ENCODE measurements at regions not wholly inside any gene's neighbourhood (a gene's known extent, or its start where the extent isn't known, plus 50 kb on each side); places are given as distances from the start of the nearest gene placed in this dataset.

GRCh38 chr13:74204602-74205312 is 70.6 kb upstream of the KLF12 start:
- Histone ChIP-seq H3K9me3 (ENCODE audit: control insufficient read depth in 1 of 2, low read length in 2 of 2) (no peaks in the 10 kb centered on the region), H3K36me3 (ENCODE audit: control insufficient read depth in 1 of 2, insufficient read depth in 2 of 2, low read length in 2 of 2) (no peaks in the 10 kb centered on the region), H3K27ac (ENCODE audit: low read length) (no peak overlapping the region), H3K4me3 (ENCODE audit: low read depth in 1 of 2, low read length in 2 of 2) (no peak overlapping the region), H3K4me1 (ENCODE audit: control insufficient read depth in 1 of 2, insufficient read depth in 2 of 2, low read length in 2 of 2) (no peaks in the 10 kb centered on the region), H3K27me3 (ENCODE audit: low read depth, low read length) (no peaks in the 10 kb centered on the region)

- Histone ChIP-seq H3K36me3 (ENCODE audit: control insufficient read depth in 1 of 2, insufficient read depth in 2 of 2, low read length in 2 of 2) (no peaks in the 10 kb centered on the region), H3K27ac (ENCODE audit: low read length) (no peak overlapping the region), H3K4me1 (ENCODE audit: control insufficient read depth in 1 of 2, insufficient read depth in 2 of 2, low read length in 2 of 2) (no peaks in the 10 kb centered on the region), H3K27me3 (ENCODE audit: low read depth, low read length) (no peaks in the 10 kb centered on the region), H3K4me3 (ENCODE audit: low read depth in 1 of 2, low read length in 2 of 2) (no peak overlapping the region), H3K9me3 (ENCODE audit: control insufficient read depth in 1 of 2, low read length in 2 of 2) (no peaks in the 10 kb centered on the region)
Observed at GRCh38 chr13:74203576-74203975, 69.4 kb upstream of the KLF12 start.

- Histone ChIP-seq H3K27ac (ENCODE audit: low read length) (no peak overlapping the region), H3K9me3 (ENCODE audit: control insufficient read depth in 1 of 2, low read length in 2 of 2) (no peaks in the 10 kb centered on the region), H3K4me3 (ENCODE audit: low read depth in 1 of 2, low read length in 2 of 2) (no peak overlapping the region), H3K4me1 (ENCODE audit: control insufficient read depth in 1 of 2, insufficient read depth in 2 of 2, low read length in 2 of 2) (no peaks in the 10 kb centered on the region), H3K27me3 (ENCODE audit: low read depth, low read length) (no peaks in the 10 kb centered on the region), H3K36me3 (ENCODE audit: control insufficient read depth in 1 of 2, insufficient read depth in 2 of 2, low read length in 2 of 2) (no peaks in the 10 kb centered on the region)
Observed at GRCh38 chr13:74202129-74202813, 68.1 kb upstream of the KLF12 start.

- H3K27me3 ChIP-seq (ENCODE audit: low read depth, low read length) = no peaks in the 10 kb centered on the region
- H3K36me3 ChIP-seq (ENCODE audit: control insufficient read depth in 1 of 2, insufficient read depth in 2 of 2, low read length in 2 of 2) = no peaks in the 10 kb centered on the region
- no peaks in the 10 kb centered on the region for H3K9me3 ChIP-seq (ENCODE audit: control insufficient read depth in 1 of 2, low read length in 2 of 2)
- no peak overlapping the region for H3K27ac ChIP-seq (ENCODE audit: low read length)
- no peaks in the 10 kb centered on the region for H3K4me1 ChIP-seq (ENCODE audit: control insufficient read depth in 1 of 2, insufficient read depth in 2 of 2, low read length in 2 of 2)
- H3K4me3 ChIP-seq (ENCODE audit: low read depth in 1 of 2, low read length in 2 of 2) = no peak overlapping the region
Observed at GRCh38 chr13:74201530-74201929, 67.3 kb upstream of the KLF12 start.

GRCh38 chr13:74200081-74200480 is 65.9 kb upstream of the KLF12 start:
- no peaks in the 10 kb centered on the region for H3K27me3 ChIP-seq (ENCODE audit: low read depth, low read length)
- no peaks in the 10 kb centered on the region for H3K4me1 ChIP-seq (ENCODE audit: control insufficient read depth in 1 of 2, insufficient read depth in 2 of 2, low read length in 2 of 2)
- H3K4me3 ChIP-seq (ENCODE audit: low read depth in 1 of 2, low read length in 2 of 2) = no peak overlapping the region
- H3K27ac ChIP-seq (ENCODE audit: low read length) = no peak overlapping the region
- no peaks in the 10 kb centered on the region for H3K9me3 ChIP-seq (ENCODE audit: control insufficient read depth in 1 of 2, low read length in 2 of 2)
- no peaks in the 10 kb centered on the region for H3K36me3 ChIP-seq (ENCODE audit: control insufficient read depth in 1 of 2, insufficient read depth in 2 of 2, low read length in 2 of 2)

- no peak overlapping the region for H3K4me3 ChIP-seq (ENCODE audit: low read depth in 1 of 2, low read length in 2 of 2)
- no peak overlapping the region for H3K27ac ChIP-seq (ENCODE audit: low read length)
- no peaks in the 10 kb centered on the region for H3K27me3 ChIP-seq (ENCODE audit: low read depth, low read length)
- H3K36me3 ChIP-seq (ENCODE audit: control insufficient read depth in 1 of 2, insufficient read depth in 2 of 2, low read length in 2 of 2) = no peaks in the 10 kb centered on the region
- H3K9me3 ChIP-seq (ENCODE audit: control insufficient read depth in 1 of 2, low read length in 2 of 2) = no peaks in the 10 kb centered on the region
- no peaks in the 10 kb centered on the region for H3K4me1 ChIP-seq (ENCODE audit: control insufficient read depth in 1 of 2, insufficient read depth in 2 of 2, low read length in 2 of 2)
Observed at GRCh38 chr13:74197677-74198429, 63.6 kb upstream of the KLF12 start.

GRCh38 chr13:74194846-74195245 is 60.6 kb upstream of the KLF12 start:
- H3K4me3 ChIP-seq (ENCODE audit: low read depth in 1 of 2, low read length in 2 of 2) = no peak overlapping the region
- no peaks in the 10 kb centered on the region for H3K9me3 ChIP-seq (ENCODE audit: control insufficient read depth in 1 of 2, low read length in 2 of 2)
- no peaks in the 10 kb centered on the region for H3K36me3 ChIP-seq (ENCODE audit: control insufficient read depth in 1 of 2, insufficient read depth in 2 of 2, low read length in 2 of 2)
- H3K4me1 ChIP-seq (ENCODE audit: control insufficient read depth in 1 of 2, insufficient read depth in 2 of 2, low read length in 2 of 2) = no peaks in the 10 kb centered on the region
- H3K27me3 ChIP-seq (ENCODE audit: low read depth, low read length) = no peaks in the 10 kb centered on the region
- H3K27ac ChIP-seq (ENCODE audit: low read length) = no peak overlapping the region

- Histone ChIP-seq H3K4me3 (ENCODE audit: low read depth in 1 of 2, low read length in 2 of 2) (no peak overlapping the region), H3K9me3 (ENCODE audit: control insufficient read depth in 1 of 2, low read length in 2 of 2) (no peaks in the 10 kb centered on the region), H3K36me3 (ENCODE audit: control insufficient read depth in 1 of 2, insufficient read depth in 2 of 2, low read length in 2 of 2) (no peaks in the 10 kb centered on the region), H3K27ac (ENCODE audit: low read length) (no peak overlapping the region), H3K4me1 (ENCODE audit: control insufficient read depth in 1 of 2, insufficient read depth in 2 of 2, low read length in 2 of 2) (no peaks in the 10 kb centered on the region), H3K27me3 (ENCODE audit: low read depth, low read length) (no peaks in the 10 kb centered on the region)
Observed at GRCh38 chr13:74193391-74193790, 59.2 kb upstream of the KLF12 start.

- no peak overlapping the region for H3K27ac ChIP-seq (ENCODE audit: low read length)
- H3K27me3 ChIP-seq (ENCODE audit: low read depth, low read length) = no peaks in the 10 kb centered on the region
- no peaks in the 10 kb centered on the region for H3K36me3 ChIP-seq (ENCODE audit: control insufficient read depth in 1 of 2, insufficient read depth in 2 of 2, low read length in 2 of 2)
- H3K4me1 ChIP-seq (ENCODE audit: control insufficient read depth in 1 of 2, insufficient read depth in 2 of 2, low read length in 2 of 2) = no peaks in the 10 kb centered on the region
- no peak overlapping the region for H3K4me3 ChIP-seq (ENCODE audit: low read depth in 1 of 2, low read length in 2 of 2)
- H3K9me3 ChIP-seq (ENCODE audit: control insufficient read depth in 1 of 2, low read length in 2 of 2) = no peaks in the 10 kb centered on the region
Observed at GRCh38 chr13:74191410-74191809, 57.2 kb upstream of the KLF12 start.

GRCh38 chr13:74190999-74191398 is 56.8 kb upstream of the KLF12 start:
- H3K9me3 ChIP-seq (ENCODE audit: control insufficient read depth in 1 of 2, low read length in 2 of 2) = no peaks in the 10 kb centered on the region
- no peaks in the 10 kb centered on the region for H3K4me1 ChIP-seq (ENCODE audit: control insufficient read depth in 1 of 2, insufficient read depth in 2 of 2, low read length in 2 of 2)
- no peak overlapping the region for H3K27ac ChIP-seq (ENCODE audit: low read length)
- no peak overlapping the region for H3K4me3 ChIP-seq (ENCODE audit: low read depth in 1 of 2, low read length in 2 of 2)
- H3K36me3 ChIP-seq (ENCODE audit: control insufficient read depth in 1 of 2, insufficient read depth in 2 of 2, low read length in 2 of 2) = no peaks in the 10 kb centered on the region
- H3K27me3 ChIP-seq (ENCODE audit: low read depth, low read length) = no peaks in the 10 kb centered on the region

GRCh38 chr13:74187564-74187963 is 53.4 kb upstream of the KLF12 start:
- H3K27ac ChIP-seq (ENCODE audit: low read length) = no peak overlapping the region

More at GRCh38 chr13:74187564-74187963, 53.4 kb upstream of the KLF12 start:
- Histone ChIP-seq H3K27me3 (ENCODE audit: low read depth, low read length) (no peaks in the 10 kb centered on the region), H3K36me3 (ENCODE audit: control insufficient read depth in 1 of 2, insufficient read depth in 2 of 2, low read length in 2 of 2) (no peaks in the 10 kb centered on the region), H3K9me3 (ENCODE audit: control insufficient read depth in 1 of 2, low read length in 2 of 2) (no peaks in the 10 kb centered on the region), H3K4me1 (ENCODE audit: control insufficient read depth in 1 of 2, insufficient read depth in 2 of 2, low read length in 2 of 2) (no peaks in the 10 kb centered on the region), H3K4me3 (ENCODE audit: low read depth in 1 of 2, low read length in 2 of 2) (no peak overlapping the region)

Data from muscle layer of duodenum (tissue), 2 donors.